GM06990 (cell line): ENCODE measurements at regions not wholly inside any gene's neighbourhood (a gene's known extent, or its start where the extent isn't known, plus 50 kb on each side); places are given as distances from the start of the nearest gene placed in this dataset.

Source experiments
- DNase-seq: peaks from one replicate; pipeline ENCODE4 v3.0.0-alpha.2; 2011; ENCODE audit not compliant: insufficient read length; ENCODE audit errors: extremely low read depth
- H3K27me3 ChIP-seq: replicated peaks from 2 replicates; pipeline ENCODE4 v1.6.0; 2011; ENCODE audit warnings: low read length; ENCODE audit not compliant: control insufficient read depth, insufficient read depth
- H3K36me3 ChIP-seq: 2 replicates; pipeline ENCODE4 v1.5.1; 2011; ENCODE audit warnings: low read length; ENCODE audit not compliant: control insufficient read depth, insufficient read depth
- H3K4me3 ChIP-seq: replicated peaks from 2 replicates; pipeline ENCODE4 v1.5.1; 2011; ENCODE audit warnings: low read depth, mild to moderate bottlenecking, control low read depth, low read length
- TF ChIP-seq, protein P1 (sequence below): IDR thresholded peaks from 2 replicates; pipeline ENCODE4 v1.5.1; 2011; ENCODE audit warnings: low read length, control low read depth, mild to moderate bottlenecking, inconsistent platforms; ENCODE audit not compliant: insufficient read depth, poor library complexity, severe bottlenecking

DNA sequence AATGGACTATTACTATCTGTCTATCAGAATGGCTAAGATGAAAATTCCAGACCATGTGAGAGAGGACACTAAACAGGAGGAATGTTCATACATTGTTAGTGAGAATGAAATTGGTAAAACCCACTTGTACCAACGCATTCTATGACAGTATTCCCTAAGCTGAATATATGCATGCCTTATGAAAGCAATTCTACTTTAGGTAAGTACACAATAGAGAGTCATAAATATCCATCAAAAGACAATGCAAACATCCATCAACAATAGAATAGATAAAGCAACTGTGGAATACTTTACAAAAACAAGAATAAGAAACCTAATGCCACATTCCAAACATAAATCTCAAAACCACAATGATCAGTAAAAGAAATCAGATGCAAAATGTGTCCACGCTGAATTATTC, 529.3 kb downstream of the ANKRD50 start:
- TF ChIP-seq, protein P1, sequence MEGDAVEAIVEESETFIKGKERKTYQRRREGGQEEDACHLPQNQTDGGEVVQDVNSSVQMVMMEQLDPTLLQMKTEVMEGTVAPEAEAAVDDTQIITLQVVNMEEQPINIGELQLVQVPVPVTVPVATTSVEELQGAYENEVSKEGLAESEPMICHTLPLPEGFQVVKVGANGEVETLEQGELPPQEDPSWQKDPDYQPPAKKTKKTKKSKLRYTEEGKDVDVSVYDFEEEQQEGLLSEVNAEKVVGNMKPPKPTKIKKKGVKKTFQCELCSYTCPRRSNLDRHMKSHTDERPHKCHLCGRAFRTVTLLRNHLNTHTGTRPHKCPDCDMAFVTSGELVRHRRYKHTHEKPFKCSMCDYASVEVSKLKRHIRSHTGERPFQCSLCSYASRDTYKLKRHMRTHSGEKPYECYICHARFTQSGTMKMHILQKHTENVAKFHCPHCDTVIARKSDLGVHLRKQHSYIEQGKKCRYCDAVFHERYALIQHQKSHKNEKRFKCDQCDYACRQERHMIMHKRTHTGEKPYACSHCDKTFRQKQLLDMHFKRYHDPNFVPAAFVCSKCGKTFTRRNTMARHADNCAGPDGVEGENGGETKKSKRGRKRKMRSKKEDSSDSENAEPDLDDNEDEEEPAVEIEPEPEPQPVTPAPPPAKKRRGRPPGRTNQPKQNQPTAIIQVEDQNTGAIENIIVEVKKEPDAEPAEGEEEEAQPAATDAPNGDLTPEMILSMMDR, result no peak
- H3K36me3 ChIP-seq, result no peaks in the 10 kb centered on the region
- no peaks in the 10 kb centered on the region for H3K27me3 ChIP-seq
- no peak for DNase-seq
- no peak overlapping the region for H3K4me3 ChIP-seq

- no peak for DNase-seq
- TF ChIP-seq, protein P1, result no peak
Observed at GRCh38 chr4:124183926-124184325, 528.6 kb downstream of the ANKRD50 start.

GRCh38 chr4:124184792-124185191, 527.7 kb downstream of the ANKRD50 start:
- H3K27me3 ChIP-seq, result no peaks in the 10 kb centered on the region
- TF ChIP-seq, protein P1, result no peak
- H3K36me3 ChIP-seq, result no peaks in the 10 kb centered on the region
- no peak for DNase-seq
- H3K4me3 ChIP-seq, result no peak overlapping the region

More at GRCh38 chr4:124183926-124184325, 528.6 kb downstream of the ANKRD50 start:
- Histone ChIP-seq H3K27me3 (no peaks in the 10 kb centered on the region), H3K4me3 (no peak overlapping the region), H3K36me3 (no peaks in the 10 kb centered on the region)

- TF ChIP-seq, protein P1, result no peak
- no peak for DNase-seq
- Histone ChIP-seq H3K27me3 (no peaks in the 10 kb centered on the region), H3K4me3 (no peak overlapping the region), H3K36me3 (no peaks in the 10 kb centered on the region)
Observed at GRCh38 chr4:124188595-124188994, 523.9 kb downstream of the ANKRD50 start.

GRCh38 chr4:124189545-124189944, 523.0 kb downstream of the ANKRD50 start:
- H3K4me3 ChIP-seq, result no peak overlapping the region
- H3K36me3 ChIP-seq, result no peaks in the 10 kb centered on the region
- TF ChIP-seq, protein P1, result no peak
- no peak for DNase-seq
- no peaks in the 10 kb centered on the region for H3K27me3 ChIP-seq

DNA sequence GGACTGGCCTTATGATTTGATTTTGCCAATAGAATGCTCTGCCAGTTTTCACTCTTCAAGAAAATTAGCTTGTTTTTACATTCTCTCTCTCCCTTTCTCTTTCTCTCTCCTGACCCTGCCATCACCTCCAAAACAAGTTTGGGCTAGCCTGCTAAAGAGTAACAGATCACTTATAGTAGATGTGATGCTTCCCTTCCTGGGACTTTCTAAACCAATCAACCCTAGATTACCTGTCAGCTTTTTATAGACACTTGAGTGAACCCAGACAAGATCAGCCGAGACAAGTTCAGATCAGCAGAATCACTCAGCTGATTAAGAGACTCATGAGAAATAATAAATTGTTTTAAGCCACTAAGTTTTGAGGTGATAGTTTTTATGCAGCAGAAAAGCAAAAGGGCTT, 521.2 kb downstream of the ANKRD50 start:
- DNase-seq, result no peak
- Histone ChIP-seq H3K36me3 (no peaks in the 10 kb centered on the region), H3K4me3 (no peak overlapping the region), H3K27me3 (no peaks in the 10 kb centered on the region)
- TF ChIP-seq, protein P1, result no peak
